Keratinocyte (primary cell): ENCODE measurements at regions not wholly inside any gene's neighbourhood (a gene's known extent, or its start where the extent isn't known, plus 50 kb on each side); places are given as distances from the start of the nearest gene placed in this dataset.

Experiments used
- CTCF ChIP-seq, 3 experiments: IDR thresholded peaks in 1 of 3; conservative IDR thresholded peaks in 1 of 3; optimal IDR thresholded peaks in 1 of 3; 2 replicates in 2 of 3; 3 replicates in 1 of 3; pipeline versions ENCODE3 to v1.5.1; 2011; ENCODE audit warnings: low read length in 3 of 3, mild to moderate bottlenecking in 3 of 3, moderate library complexity in 2 of 3, control low read depth in 1 of 3, inconsistent platforms in 1 of 3; ENCODE audit not compliant: insufficient read depth in 2 of 3; ENCODE audit errors: extremely low read depth in 1 of 3
- EZH2 ChIP-seq: IDR thresholded peaks from one replicate; pipeline ENCODE4 v1.6.1; 2012; ENCODE audit warnings: inconsistent platforms, mild to moderate bottlenecking, low read length, moderate library complexity

GRCh38 chr1:82893712-82894470 lies 1093.2 kb downstream of the ADGRL2 start:
- no peak for TF ChIP-seq CTCF (optimal IDR thresholded peaks at IDR 0.05 in 1 of 3, IDR thresholded peaks at IDR 0.05 in 1 of 3, conservative IDR thresholded peaks at IDR 0.05 in 1 of 3; ENCODE audit: extremely low read depth in 1 of 3, insufficient read depth in 2 of 3, low read length in 3 of 3)
- no peak for TF ChIP-seq EZH2
